HCT116 (cell line): ENCODE measurements at regions not wholly inside any gene's neighbourhood (a gene's known extent, or its start where the extent isn't known, plus 50 kb on each side); places are given as distances from the start of the nearest gene placed in this dataset.

Source experiments
- CTCF ChIP-seq, 3 experiments: fragments of 200-600 bp in 1 of 3; sonication (generic) in 1 of 3; IDR thresholded peaks in 2 of 3; conservative IDR thresholded peaks in 1 of 3; 2 replicates each; pipeline ENCODE4 v1.5.1; 2012 to 2017; ENCODE audit warnings: low read depth in 2 of 3, low read length in 2 of 3, antibody characterized with exemption in 1 of 3, borderline replicate concordance in 1 of 3, control low read depth in 1 of 3, mild to moderate bottlenecking in 1 of 3, mixed read lengths in 1 of 3, mixed run types in 1 of 3, moderate library complexity in 1 of 3; ENCODE audit not compliant: insufficient read depth in 1 of 3
- EGR1 ChIP-seq: IDR thresholded peaks from 2 replicates; pipeline ENCODE4 v1.6.1; 2012; ENCODE audit warnings: low read depth
- EZH2 ChIP-seq: fragments of 200-600 bp; sonication (generic); IDR thresholded peaks from 2 replicates; pipeline ENCODE4 v1.6.1; 2017; ENCODE audit warnings: antibody characterized with exemption, mixed run types
- EZH2phosphoT487 ChIP-seq: fragments of 200-600 bp; IDR thresholded peaks from 2 replicates; pipeline ENCODE4 v1.6.1; 2018; ENCODE audit warnings: antibody characterized with exemption, borderline replicate concordance
- MAX ChIP-seq: IDR thresholded peaks from 2 replicates; pipeline ENCODE4 v1.6.1; 2012
- POLR2AphosphoS5 ChIP-seq: IDR thresholded peaks from 2 replicates; pipeline ENCODE4 v1.6.1; 2011; ENCODE audit warnings: mild to moderate bottlenecking, low read depth, low read length, moderate library complexity
- SP1 ChIP-seq: IDR thresholded peaks from 2 replicates; pipeline ENCODE4 v1.6.1; 2012; ENCODE audit warnings: low read depth
- ZNF274 ChIP-seq: fragments of 200-500 bp; sonication (Bioruptor generic); IDR thresholded peaks from 2 replicates; pipeline ENCODE4 v1.6.1; 2014; ENCODE audit warnings: mild to moderate bottlenecking, low read depth, low read length, inconsistent platforms

GRCh38 chr6:68122032-68122431 lies 513.0 kb upstream of the ADGRB3 start:
- TF ChIP-seq EZH2 (no peak), MAX (no peak), CTCF (IDR thresholded peaks at IDR 0.05 in 2 of 3, conservative IDR thresholded peaks at IDR 0.05 in 1 of 3; ENCODE audit: borderline replicate concordance in 1 of 3, insufficient read depth in 1 of 3, low read depth in 2 of 3, low read length in 2 of 3) (no peak), SP1 (no peak), EGR1 (no peak), ZNF274 (no peak), POLR2AphosphoS5 (no peak), EZH2phosphoT487 (no peak)
